ENCODE measurements at regions not wholly inside any gene's neighbourhood (a gene's known extent, or its start where the extent isn't known, plus 50 kb on each side); places are given as distances from the start of the nearest gene placed in this dataset.
"Not testable (repeated sequence)": the region's sequence is repeated elsewhere in the genome, so short reads cannot be mapped to it uniquely, and the experiment has no call there.

DNA sequence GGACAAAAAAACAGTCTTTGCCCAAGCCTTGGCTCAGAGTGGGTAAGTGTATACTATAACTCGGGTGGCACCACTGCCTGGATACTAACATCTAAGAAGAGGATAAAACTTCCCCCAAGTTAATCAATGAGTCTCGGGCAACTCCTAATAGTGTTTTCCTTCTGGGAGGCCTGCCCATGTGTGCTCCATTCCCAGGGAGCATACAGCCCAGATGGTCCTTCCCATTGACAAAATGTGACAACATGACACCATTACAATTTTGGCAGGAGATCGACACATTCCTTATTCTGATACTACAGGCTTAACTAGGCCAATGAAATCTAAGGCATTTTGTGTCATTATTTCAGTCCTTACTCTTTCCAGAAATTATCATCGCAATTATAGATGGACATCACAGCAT lies 52.7 kb upstream of the CRIM1 start:
- DNase-seq (ENCODE audit: extremely low read depth, low read depth, low spot score), result no peak

DNA sequence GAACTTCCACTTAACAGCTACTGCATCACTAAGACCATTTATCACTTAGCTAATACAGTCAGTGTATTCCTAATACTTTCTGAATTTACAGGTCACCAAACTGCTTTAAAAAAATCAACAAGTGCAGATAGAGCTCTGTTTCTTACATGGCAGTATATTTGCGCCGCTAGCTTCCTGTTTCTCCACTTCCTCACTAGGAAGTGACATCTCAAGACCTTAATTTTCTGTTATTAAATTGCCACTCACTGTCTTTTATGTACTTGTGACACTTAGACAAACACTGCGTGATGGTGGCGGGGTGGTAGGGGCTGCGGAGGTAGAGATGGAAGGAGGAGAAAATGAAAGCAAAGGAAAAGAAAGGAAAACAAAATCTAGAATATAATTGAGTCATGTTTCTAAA lies 53.7 kb upstream of the CRIM1 start:
- DNase-seq (ENCODE audit: extremely low read depth, low read depth, low spot score), result no peak

DNA sequence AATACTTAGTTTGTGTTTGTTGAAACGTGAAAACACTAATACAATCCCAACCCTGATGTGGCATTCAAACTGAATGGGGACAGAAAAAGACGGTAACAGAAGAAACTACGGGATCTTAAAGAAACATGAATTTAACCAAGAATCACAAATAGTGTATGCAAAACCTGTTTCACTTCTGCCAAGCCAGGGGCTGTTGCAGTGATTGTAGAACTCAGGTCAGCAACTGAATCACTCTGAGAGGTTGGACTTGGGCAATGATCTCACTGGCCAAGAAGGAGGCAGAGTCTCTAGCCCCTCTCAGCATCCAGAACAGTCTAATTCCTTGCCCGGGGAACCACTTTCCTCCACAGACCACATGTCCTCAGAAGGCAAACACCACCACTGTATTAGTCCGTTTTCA lies 54.9 kb upstream of the CRIM1 start:
- DNase-seq (ENCODE audit: extremely low read depth, low read depth, low spot score), result no peak

DNA sequence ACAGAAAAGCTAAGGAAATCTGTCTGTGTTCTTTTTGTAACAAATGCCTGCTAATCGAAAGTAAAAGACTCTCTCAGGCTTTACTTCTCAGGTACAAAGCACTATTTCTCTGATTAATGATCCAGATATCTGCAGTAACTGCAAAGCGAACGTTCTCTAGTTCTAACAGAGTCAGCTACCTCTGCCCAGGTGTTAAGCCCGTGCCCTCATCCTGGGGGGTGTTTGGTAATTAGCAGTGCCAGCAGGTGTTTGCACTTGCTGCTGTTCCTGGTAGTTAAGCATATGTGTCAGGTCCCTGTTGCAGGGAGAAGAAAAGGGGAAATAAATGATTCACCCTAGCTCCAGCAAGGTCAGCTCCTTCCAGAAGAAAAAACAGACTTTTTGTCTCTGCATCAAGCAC lies 58.8 kb upstream of the CRIM1 start:
- DNase-seq (ENCODE audit: extremely low read depth, low read depth, low spot score), result no peak

DNA sequence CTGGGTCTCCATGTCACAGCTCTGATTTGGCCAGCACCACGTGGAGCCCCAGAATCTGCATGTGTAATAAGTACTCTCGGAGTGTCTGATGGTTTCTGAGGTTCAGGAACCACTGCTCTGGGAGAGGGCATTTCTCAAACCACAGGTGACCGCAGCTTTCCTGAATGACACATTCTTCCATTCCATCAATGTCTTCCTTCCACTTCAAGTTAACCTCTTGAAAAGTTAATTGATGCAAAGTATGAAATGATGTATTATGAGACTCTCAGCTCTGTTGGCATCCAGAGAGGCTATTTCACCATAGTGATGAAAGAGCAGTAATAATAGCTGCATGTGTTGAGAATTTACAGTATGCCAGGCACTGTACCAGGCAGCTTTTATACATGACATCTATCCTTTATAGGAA lies 61.3 kb upstream of the CRIM1 start:
- DNase-seq (ENCODE audit: extremely low read depth, low read depth, low spot score), result no peak

DNA sequence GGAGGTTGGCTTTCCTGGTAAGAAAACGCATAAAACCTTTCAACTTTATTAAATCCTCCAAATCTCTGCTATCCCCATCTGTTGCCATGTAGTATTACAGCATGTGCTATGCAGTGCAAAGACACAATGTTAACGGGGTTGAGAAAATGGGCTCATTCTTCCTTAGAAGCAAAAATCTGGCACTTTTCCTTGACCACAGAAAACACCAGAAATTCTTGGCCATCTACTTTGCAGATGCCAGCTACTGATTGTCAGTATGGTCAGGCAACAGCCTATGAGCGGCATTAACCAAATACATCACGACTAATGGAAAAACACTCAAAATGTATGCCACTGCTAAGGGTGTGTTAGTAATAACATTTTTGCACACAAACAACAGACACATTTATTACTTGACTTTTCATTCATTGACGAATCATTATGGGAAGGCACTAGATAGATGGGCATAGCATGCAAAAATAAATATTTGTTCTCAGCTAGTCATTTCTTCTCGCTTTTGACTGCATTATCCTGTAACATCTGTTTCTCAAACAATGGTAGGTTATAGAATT lies 65.2 kb upstream of the CRIM1 start:
- DNase-seq (ENCODE audit: extremely low read depth, low read depth, low spot score), result no peak

DNA sequence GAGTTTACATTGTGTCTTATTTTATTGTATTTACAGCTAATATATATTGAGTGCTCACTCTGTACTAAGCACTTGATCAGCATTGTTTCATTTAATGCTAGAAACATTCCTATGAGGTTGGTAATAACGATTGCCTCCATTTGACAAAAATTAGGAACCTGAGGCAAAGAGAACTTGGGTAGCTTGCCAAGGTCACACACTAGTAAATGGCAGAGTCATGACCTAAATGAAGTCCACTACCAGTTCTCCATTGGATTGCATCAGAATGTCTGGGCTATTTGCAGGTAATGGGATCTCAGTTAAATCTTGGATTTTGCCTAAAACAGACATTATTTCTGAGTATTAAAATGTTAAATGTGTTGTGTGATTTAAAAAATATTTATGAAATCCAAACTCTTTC lies 65.8 kb upstream of the CRIM1 start:
- no peak for DNase-seq (ENCODE audit: extremely low read depth, low read depth, low spot score)

DNA sequence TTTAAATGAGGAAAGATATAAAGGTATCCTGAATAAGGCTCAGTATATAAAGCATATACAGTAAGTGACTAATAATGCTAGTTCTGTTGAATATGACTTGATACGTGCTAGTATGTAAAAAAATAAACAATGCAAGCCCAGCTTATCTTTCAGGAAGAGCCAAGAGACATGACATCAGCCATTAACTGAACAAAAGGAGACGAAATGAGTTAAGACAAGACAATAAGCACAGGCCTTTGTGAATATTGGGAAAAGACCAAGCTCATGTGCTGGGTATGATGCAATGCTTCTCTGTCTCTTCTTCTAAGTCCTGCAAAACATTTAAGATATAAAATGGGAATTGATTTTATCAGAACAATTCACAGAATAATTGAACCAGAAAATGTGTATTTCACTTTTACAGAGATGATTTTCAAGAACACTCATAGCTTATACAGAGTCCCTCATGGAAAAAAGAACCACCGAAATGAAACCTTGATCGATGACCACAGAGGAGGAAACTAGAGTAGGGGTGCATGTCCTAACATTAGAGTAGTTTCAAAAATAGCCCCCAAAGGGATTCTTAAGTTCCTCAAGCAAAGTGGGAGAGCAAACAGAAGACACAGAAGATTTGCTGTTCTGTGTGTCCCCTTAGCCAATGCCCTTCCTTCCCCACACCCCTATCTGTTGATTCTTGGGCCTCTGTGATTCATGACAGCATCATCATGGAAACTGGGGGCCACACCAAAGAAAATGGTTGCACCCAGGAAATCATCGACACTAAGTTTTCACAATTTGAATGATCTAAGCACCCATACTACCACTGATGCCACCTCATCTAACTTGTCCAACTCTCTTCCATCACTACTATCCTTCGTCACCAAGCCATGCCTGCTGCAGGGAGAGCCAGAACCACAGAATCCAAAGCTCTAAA lies 68.0 kb upstream of the CRIM1 start:
- no peak for DNase-seq (ENCODE audit: extremely low read depth, low read depth, low spot score)

DNA sequence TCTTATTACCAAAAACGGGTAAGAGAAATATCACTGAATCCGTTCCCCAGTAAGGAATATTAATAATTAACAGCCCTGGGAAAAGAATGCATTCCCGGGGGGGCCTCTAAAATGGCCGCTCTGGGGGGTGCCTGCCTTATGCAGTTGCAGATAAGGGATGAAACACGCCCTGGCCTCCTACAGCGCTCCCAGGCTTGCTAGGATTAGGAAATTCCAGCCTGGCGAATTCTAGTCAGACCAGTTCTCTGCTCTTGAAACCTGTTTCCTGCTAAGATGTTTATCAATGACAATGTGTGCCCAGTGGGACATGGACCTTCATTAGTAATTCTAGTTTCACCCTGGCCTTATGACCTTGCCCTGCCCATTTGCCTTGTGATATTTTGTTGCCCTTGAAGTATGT lies 76.1 kb upstream of the CRIM1 start:
- DNase-seq (ENCODE audit: extremely low read depth, low read depth, low spot score), result not testable (repeated sequence)

DNA sequence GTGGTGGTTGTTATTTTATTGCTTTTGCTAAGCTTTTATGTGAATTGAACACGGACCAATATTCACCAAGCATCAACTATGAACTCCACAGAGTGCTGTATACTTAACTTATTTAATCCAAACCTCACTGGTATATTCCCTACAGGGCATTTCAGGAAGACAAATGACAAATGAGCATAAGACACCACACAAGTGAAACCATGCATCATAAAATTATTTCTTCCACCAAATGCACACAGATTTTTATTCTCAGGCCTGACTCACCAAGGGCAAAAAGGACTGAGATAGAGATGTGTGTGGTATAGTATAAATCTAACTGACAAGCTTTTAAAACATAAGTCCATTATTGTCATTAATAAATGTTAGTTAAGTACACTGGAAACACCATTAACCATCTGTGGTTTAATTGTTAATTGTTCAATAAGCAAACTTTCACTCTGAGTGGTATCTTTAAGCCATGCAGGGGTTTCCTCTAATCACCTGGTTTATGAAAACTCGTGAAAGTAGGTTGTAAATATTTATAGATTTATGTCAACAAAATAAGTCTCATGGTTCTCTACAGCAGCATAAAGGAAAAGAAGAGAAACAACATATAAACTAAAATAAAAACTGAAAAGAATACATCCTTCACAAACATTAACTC lies 77.6 kb upstream of the CRIM1 start:
- DNase-seq (ENCODE audit: extremely low read depth, low read depth, low spot score), result no peak

DNA sequence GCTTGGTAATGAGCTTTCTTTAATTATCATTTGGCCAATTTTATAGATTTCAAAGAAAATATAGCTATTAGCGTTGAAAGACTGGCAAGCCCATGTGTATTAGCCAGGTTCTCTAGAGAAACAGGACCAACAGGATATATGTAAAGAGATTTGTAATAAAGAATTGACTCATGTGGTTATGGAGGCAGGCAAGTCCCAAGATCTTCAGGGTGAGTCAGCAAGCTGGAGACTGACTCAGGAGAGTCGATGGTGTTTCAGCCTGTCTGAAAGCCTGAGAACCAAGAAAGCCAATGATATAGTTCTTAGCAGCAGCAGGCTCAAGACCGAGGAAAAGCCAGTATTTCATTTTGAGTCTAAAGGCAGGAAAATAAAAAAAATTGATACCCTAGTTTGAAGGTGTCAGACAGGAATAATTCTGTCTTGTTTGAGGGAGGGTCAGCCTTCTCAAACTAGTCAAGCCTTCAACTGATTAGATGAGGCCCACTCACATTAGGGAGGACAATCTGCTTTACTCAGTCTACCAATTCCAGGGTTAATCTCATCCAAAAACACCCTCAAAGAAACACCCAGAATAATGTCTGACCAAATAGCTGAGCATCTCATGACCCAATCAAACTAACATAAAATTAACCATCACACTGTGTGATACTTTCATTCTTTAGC lies 78.3 kb upstream of the CRIM1 start:
- DNase-seq (ENCODE audit: extremely low read depth, low read depth, low spot score), result no peak

DNA sequence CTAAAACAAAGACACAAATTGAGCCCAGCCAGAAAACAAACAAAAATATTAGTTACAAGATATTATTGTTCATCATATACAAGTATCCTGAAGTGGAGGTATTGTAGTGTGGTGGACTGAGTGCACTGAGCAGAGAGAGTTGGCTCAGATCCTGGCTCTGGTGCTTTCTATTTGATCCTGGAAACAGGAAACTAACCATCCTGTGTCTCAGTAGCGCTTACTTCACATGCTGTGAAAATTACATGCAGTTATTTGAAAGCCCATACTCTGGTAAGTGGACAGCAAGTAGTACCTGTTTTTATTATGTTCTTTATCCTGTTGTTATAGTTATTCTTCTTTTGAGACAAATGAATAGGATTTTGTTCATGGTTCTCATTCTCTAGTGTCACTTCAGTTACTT lies 84.3 kb upstream of the CRIM1 start:
- DNase-seq (ENCODE audit: extremely low read depth, low read depth, low spot score), result no peak

DNA sequence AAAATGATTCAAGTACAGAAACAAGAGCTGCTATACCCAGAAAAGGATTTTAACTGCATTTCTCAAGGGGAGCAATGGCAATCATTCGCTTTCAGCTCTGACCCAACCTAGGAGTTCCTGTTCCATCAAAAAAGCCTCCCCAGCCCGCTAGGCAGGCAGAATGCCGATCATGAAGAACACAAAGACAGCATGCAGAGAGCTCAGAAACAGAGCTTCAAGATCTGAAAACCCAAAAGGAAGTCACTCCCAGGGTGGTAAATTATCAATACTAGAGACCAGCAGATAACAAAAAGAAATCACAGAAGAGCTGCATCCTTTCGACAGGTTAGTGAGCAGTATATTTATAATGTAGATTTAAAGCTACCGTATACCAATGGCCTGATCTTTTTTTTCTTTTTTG lies 84.8 kb upstream of the CRIM1 start:
- no peak for DNase-seq (ENCODE audit: extremely low read depth, low read depth, low spot score)

DNA sequence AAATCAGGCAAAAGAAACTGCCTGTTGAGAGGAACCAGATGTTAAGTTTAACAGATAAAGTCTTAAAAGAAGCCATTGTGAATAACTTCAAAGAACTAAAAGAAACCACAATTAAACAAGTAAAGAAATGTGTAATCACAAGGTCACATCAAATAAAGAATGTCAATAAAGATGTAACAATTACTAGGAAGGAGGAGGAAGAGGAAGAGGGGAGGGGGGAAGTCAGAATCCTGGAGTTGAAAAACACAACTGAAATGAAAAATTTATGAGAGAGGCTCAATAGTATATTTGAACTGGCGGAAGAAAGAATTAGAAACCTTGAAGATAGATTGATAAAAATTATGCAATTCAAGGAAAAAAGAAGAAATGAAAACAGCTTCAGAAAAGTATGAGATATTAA lies 88.4 kb upstream of the CRIM1 start:
- DNase-seq (ENCODE audit: extremely low read depth, low read depth, low spot score), result no peak

DNA sequence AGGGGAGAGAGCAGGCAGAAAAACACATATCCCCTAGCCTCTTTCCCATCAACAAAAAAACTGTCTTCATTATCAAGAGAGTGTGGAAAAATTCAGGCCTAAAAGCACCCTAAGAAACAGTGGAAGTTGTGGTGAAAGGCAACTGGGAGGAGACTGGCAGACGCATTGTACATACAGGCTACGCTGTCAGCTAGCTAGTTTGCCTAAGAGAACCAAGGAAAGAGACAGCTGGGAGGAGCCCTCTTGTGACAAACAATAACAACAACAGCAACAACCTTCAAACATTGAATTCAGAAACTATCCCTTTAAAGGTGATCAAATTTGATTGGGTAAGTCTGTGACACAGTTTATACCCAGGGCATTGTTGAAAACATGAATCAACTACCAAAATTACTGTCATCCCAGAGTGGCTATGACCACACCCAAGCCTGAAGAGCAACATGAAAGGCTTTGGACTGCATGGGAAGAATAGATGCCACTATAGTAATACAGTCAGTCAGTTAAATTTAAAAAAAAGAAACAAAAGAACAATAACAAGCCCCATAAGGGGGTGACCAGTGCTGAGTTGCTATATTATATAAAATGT lies 88.9 kb upstream of the CRIM1 start:
- no peak for DNase-seq (ENCODE audit: extremely low read depth, low read depth, low spot score)

DNA sequence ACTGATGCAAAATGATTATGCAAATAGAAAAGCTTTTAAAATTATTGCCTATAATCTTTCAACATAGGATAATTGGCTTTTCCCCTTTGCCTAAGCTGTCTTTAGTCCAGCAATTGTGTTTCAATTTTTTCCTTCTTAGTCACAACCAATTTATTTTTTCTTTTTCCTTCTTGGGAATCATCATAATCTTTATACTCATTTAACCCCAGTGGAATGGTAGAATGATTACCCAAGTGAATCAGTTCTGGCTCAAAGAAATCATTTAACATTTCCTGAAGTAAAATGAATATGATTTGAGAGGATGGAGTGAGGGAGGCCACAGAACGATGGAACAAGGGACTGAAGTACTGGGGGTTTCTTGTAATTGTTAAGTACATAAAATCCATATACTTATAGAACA lies 93.0 kb upstream of the CRIM1 start:
- no peak for DNase-seq (ENCODE audit: extremely low read depth, low read depth, low spot score)

DNA sequence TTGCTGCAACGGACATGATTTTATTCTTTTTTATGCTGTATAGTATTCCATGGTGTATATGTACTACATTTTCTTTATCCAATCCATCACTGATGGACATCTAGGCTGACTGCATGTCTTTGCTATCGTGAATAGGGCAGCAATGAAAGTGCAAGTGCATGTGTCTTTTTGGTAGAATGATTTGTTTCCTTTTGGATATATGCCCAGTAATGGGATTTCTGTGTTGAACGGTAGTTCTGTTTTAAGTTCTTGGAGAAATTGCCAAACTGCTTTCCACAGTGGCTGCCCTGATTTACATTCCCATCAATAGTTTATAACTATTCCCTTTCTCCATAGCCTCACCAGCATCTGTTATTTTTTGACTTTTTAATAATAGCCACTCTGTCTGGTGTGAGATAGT lies 99.7 kb upstream of the CRIM1 start:
- no peak for DNase-seq (ENCODE audit: extremely low read depth, low read depth, low spot score)

DNA sequence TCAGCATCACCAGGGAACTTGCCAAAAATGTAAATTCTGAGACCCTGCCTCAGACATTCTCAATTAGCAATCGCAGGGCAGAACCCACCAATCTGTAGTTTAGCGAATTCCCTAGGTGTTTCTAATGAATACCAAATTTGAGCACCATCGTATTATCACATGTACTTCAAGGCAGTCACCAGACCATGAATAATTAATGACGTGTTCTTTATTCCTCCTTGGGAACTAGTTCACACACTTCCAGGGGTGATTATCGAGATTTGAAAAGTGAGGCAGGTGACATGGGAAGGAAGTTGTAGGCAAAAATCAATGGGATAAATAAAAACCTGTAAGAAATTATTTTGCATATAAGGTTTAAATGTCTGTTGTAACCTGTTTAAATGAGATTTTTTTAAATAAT lies 102.5 kb upstream of the CRIM1 start:
- DNase-seq (ENCODE audit: extremely low read depth, low read depth, low spot score), result no peak

DNA sequence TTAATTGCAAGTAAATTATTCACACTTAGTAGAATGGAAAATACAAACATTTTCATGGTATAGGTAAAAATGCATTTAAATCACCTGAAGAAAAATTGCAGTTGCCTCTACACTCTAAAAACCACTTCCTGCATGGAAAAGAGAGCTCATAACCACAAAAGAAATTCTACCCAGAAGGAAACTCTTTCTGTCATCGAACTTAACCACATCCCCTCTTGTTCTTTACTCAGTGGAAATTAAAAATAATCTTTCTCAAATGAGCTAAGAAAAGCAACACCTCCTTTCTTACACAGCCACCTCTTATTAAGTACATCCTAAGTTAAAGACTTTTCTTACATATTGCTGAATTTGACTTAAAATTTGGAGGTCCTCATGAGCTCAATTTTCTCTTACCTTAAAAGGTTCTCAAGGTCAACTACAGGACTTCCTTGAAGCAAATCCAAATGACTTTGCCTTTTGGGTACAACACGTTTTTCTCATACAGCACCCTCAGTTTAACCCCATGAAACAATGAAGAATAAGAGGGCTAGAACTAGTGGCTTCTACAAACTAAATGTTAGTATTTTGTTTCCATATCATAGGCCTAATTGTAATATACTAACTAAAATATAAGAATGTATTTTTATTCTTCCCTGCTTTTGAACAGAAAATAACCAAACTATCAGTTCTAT lies 109.1 kb upstream of the CRIM1 start:
- DNase-seq (ENCODE audit: extremely low read depth, low read depth, low spot score), result no peak

DNA sequence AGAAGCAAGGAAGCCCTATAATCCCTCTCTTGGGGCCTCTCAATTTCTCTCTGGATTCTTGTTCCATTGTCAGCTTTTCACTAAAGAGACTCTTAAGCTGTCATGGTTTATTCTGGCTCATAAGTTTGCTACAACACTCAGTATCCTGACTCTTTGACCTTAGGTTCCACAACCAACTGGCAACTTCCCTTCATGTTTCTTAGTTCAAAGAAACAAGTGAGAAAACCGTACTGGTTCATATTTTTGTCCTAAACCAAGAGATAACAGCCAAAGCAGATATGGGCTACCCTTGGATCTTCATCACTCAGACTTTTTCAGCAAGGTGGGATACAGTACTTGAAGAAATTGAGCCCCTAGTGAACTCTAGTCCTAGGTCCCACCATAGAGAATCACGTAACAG lies 109.9 kb upstream of the CRIM1 start:
- no peak for DNase-seq (ENCODE audit: extremely low read depth, low read depth, low spot score)

DNA sequence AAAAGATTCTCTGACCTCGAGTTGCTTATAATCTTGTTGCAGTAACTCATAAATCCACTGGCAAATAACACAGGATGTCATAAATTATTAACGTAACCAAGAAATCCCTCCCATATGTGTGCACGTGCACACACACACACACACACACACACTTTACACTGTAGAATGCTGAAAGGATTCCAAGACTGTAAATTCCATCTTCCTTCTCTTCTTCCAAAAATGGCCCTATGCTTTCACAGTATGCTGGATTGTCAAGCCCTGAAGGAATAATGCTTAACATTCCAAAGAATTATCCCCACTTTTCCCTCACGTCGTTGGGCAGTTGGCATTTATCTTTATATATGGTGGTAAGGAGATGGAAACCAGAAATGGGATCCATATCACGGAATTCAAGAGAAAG lies 117.5 kb upstream of the CRIM1 start:
- no peak for DNase-seq (ENCODE audit: extremely low read depth, low read depth, low spot score)

All from glomerular endothelial cell (primary cell).